SK-N-SH (cell line): ENCODE measurements at regions not wholly inside any gene's neighbourhood (a gene's known extent, or its start where the extent isn't known, plus 50 kb on each side); places are given as distances from the start of the nearest gene placed in this dataset.

Experiments used
- CTCF ChIA-PET: fragments of 300-600, 350-600 bp; formaldehyde crosslinking; extraction: SDS; loops from one replicate; lab custom pipeline; 2021; lab: Yijun Ruan, JAX
- POLR2A ChIA-PET: fragments of 350-600 bp; sonication (Branson Sonifier 250); formaldehyde crosslinking; extraction: SDS; loops from one replicate; lab custom pipeline; 2020; ENCODE audit warnings: antibody characterized with exemption, inconsistent platforms; lab: Yijun Ruan, JAX
- DNase-seq: peaks from one replicate; pipeline ENCODE4 v3.0.0; 2012
- H2AFZ ChIP-seq: fragments of 200-600 bp; sonication (generic); 2 replicates; pipeline ENCODE4 v1.8.1; 2016; ENCODE audit warnings: antibody characterized with exemption, mild to moderate bottlenecking, low read depth
- H3F3A ChIP-seq: fragments of 200-600 bp; sonication (generic); replicated peaks from 2 replicates; pipeline ENCODE3; 2016; ENCODE audit warnings: antibody characterized with exemption, mild to moderate bottlenecking; ENCODE audit not compliant: insufficient read depth
- H3K27ac ChIP-seq, 2 experiments: fragments of 200-500 bp in 1 of 2; fragments of 200-600 bp in 1 of 2; sonication (Bioruptor generic) in 1 of 2; sonication (generic), shearing (Covaris generic) in 1 of 2; 2 replicates each; pipeline versions ENCODE4 v1.5.1 to v1.6.1; 2014 to 2016; ENCODE audit warnings: low read depth in 2 of 2, inconsistent platforms in 1 of 2, low read length in 1 of 2, mild to moderate bottlenecking in 1 of 2, mixed read lengths in 1 of 2
- H3K27me3 ChIP-seq: fragments of 200-600 bp; sonication (generic), shearing (Covaris generic); 2 replicates; pipeline ENCODE4 v1.6.1; 2016; ENCODE audit warnings: mixed run types; ENCODE audit not compliant: insufficient read depth
- H3K36me3 ChIP-seq, 2 experiments: fragments of 200-500 bp in 1 of 2; fragments of 200-600 bp in 1 of 2; sonication (Bioruptor generic) in 1 of 2; sonication (generic) in 1 of 2; replicated peaks in 1 of 2; 2 replicates each; pipeline versions ENCODE3 to v1.5.1; 2014 to 2016; ENCODE audit warnings: low read length in 1 of 2, mild to moderate bottlenecking in 1 of 2; ENCODE audit not compliant: insufficient read depth in 2 of 2, control insufficient read depth in 1 of 2
- H3K4me1 ChIP-seq, 2 experiments: fragments of 200-500 bp in 1 of 2; fragments of 200-600 bp in 1 of 2; sonication (Bioruptor generic) in 1 of 2; sonication (generic), shearing (Covaris generic) in 1 of 2; 2 replicates each; pipeline versions ENCODE4 v1.5.1 to v1.6.1; 2014 to 2016; ENCODE audit warnings: low read depth in 1 of 2, low read length in 1 of 2, mixed run types in 1 of 2; ENCODE audit not compliant: insufficient read depth in 2 of 2, control insufficient read depth in 1 of 2
- H3K4me2 ChIP-seq: fragments of 200-600 bp; sonication (generic), shearing (Covaris generic); 2 replicates; pipeline ENCODE4 v1.6.1; 2017; ENCODE audit warnings: mixed run types
- H3K4me3 ChIP-seq, 2 experiments: fragments of 200-500 bp in 1 of 2; fragments of 200-600 bp in 1 of 2; sonication (Bioruptor generic) in 1 of 2; sonication (generic), shearing (Covaris generic) in 1 of 2; 2 replicates each; pipeline versions ENCODE4 v1.5.1 to v1.8.1; 2014 to 2016; ENCODE audit warnings: low read depth in 2 of 2, inconsistent platforms in 1 of 2, low read length in 1 of 2, mild to moderate bottlenecking in 1 of 2, mixed read lengths in 1 of 2, moderate library complexity in 1 of 2
- H3K79me2 ChIP-seq: fragments of 200-600 bp; sonication (generic); 2 replicates; pipeline ENCODE4 v1.8.1; 2017; ENCODE audit warnings: mild to moderate bottlenecking; ENCODE audit not compliant: insufficient read depth
- H3K9ac ChIP-seq: fragments of 200-600 bp; sonication (generic); 2 replicates; pipeline ENCODE4 v1.6.1; 2017; ENCODE audit warnings: mixed run types
- H3K9me2 ChIP-seq: fragments of 200-600 bp; sonication (generic); 2 replicates; pipeline ENCODE4 v1.6.1; 2017; ENCODE audit warnings: mixed run types
- H3K9me3 ChIP-seq: fragments of 200-600 bp; sonication (generic); 2 replicates; pipeline ENCODE4 v1.6.1; 2017; ENCODE audit warnings: mixed run types, mild to moderate bottlenecking, moderate library complexity
- H4K20me1 ChIP-seq: fragments of 200-600 bp; sonication (generic); 2 replicates; pipeline ENCODE4 v1.6.1; 2017; ENCODE audit warnings: mild to moderate bottlenecking, mixed run types; ENCODE audit not compliant: insufficient read depth
- CHD2 ChIP-seq: fragments of 150-350 bp; IDR thresholded peaks from 2 replicates; pipeline ENCODE4 v1.6.1; 2018; ENCODE audit warnings: low read length; ENCODE audit not compliant: partially characterized antibody
- ELF1 ChIP-seq: IDR thresholded peaks from 2 replicates; pipeline ENCODE4 v1.4.0; 2012
- EP300 ChIP-seq, 2 experiments: IDR thresholded peaks; 2 replicates each; pipeline versions ENCODE4 v1.4.0 to v1.6.1; 2012; ENCODE audit warnings: borderline replicate concordance in 1 of 2, low read depth in 1 of 2, low read length in 1 of 2
- FOXJ3 ChIP-seq: sonication (generic); formaldehyde crosslinking; IDR thresholded peaks from 2 replicates; pipeline ENCODE4 v1.5.1; 2020; ENCODE audit warnings: mild to moderate bottlenecking, missing genetic modification reagents
- FOXM1 ChIP-seq: IDR thresholded peaks from 2 replicates; pipeline ENCODE4 v1.4.0; 2012; ENCODE audit warnings: low read depth, mild to moderate bottlenecking
- GATA2 ChIP-seq: sonication (generic); formaldehyde crosslinking; IDR thresholded peaks from 2 replicates; pipeline ENCODE4 v1.5.0; 2020; ENCODE audit warnings: mild to moderate bottlenecking, missing genetic modification reagents
- MEF2A ChIP-seq: IDR thresholded peaks from 2 replicates; pipeline ENCODE4 v1.4.0; 2012; ENCODE audit warnings: low read depth, borderline replicate concordance
- NRF1 ChIP-seq: IDR thresholded peaks from 2 replicates; pipeline ENCODE4 v1.6.1; 2012; ENCODE audit warnings: low read depth, mild to moderate bottlenecking, low read length
- POLR2AphosphoS5 ChIP-seq: IDR thresholded peaks from 2 replicates; pipeline ENCODE4 v1.6.1; 2012; ENCODE audit warnings: low read depth, low read length
- RAD21 ChIP-seq: IDR thresholded peaks from 2 replicates; pipeline ENCODE4 v1.6.1; 2012; ENCODE audit warnings: mild to moderate bottlenecking, low read length
- RFX5 ChIP-seq: IDR thresholded peaks from 2 replicates; pipeline ENCODE4 v1.6.1; 2012; ENCODE audit warnings: mild to moderate bottlenecking, improper control_type of control experiment, low read length
- RXRA ChIP-seq: IDR thresholded peaks from 2 replicates; pipeline ENCODE4 v1.4.0; 2012; ENCODE audit warnings: low read depth, mild to moderate bottlenecking, borderline replicate concordance
- SIN3A ChIP-seq: IDR thresholded peaks from 2 replicates; pipeline ENCODE4 v1.6.1; 2012; ENCODE audit warnings: low read depth, mild to moderate bottlenecking, low read length, moderate library complexity, borderline replicate concordance
- SMC3 ChIP-seq: IDR thresholded peaks from 2 replicates; pipeline ENCODE4 v1.6.1; 2012; ENCODE audit warnings: low read depth, low read length, improper control_type of control experiment
- TAF1 ChIP-seq: IDR thresholded peaks from 2 replicates; pipeline ENCODE4 v1.6.1; 2012; ENCODE audit warnings: low read depth, mild to moderate bottlenecking, low read length, moderate library complexity, borderline replicate concordance
- TEAD4 ChIP-seq: IDR thresholded peaks from 2 replicates; pipeline ENCODE4 v1.4.0; 2012; ENCODE audit warnings: mild to moderate bottlenecking, borderline replicate concordance; ENCODE audit not compliant: insufficient read depth
- YY1 ChIP-seq: IDR thresholded peaks from 2 replicates; pipeline ENCODE4 v1.4.0; 2012; ENCODE audit warnings: low read depth, mild to moderate bottlenecking
- ZBTB33 ChIP-seq: IDR thresholded peaks from 2 replicates; pipeline ENCODE4 v1.4.0; 2012; ENCODE audit warnings: low read depth, borderline replicate concordance
- WGBS: methylation state at CpG from one replicate; pipeline ENCODE4 v1.1.6; 2017; ENCODE audit warnings: low lambda C conversion rate; 5-methylcytosine and 5-hydroxymethylcytosine counted together
- TF ChIP-seq, protein P1 (sequence below): IDR thresholded peaks from 2 replicates; pipeline ENCODE4; 2012
- TF ChIP-seq, protein P2 (sequence below): IDR thresholded peaks from 2 replicates; pipeline ENCODE4 v1.4.0; 2012; ENCODE audit warnings: low read depth
- TF ChIP-seq, protein P3 (sequence below): IDR thresholded peaks from 2 replicates; pipeline ENCODE4 v1.6.1; 2012; ENCODE audit warnings: mild to moderate bottlenecking, low read depth, low read length, moderate library complexity
- TF ChIP-seq, protein P4 (sequence below): fragments of 150-350 bp; IDR thresholded peaks from 2 replicates; pipeline ENCODE4 v1.6.1; 2017; ENCODE audit warnings: antibody characterized with exemption, low read length, low read depth, borderline replicate concordance

DNA sequence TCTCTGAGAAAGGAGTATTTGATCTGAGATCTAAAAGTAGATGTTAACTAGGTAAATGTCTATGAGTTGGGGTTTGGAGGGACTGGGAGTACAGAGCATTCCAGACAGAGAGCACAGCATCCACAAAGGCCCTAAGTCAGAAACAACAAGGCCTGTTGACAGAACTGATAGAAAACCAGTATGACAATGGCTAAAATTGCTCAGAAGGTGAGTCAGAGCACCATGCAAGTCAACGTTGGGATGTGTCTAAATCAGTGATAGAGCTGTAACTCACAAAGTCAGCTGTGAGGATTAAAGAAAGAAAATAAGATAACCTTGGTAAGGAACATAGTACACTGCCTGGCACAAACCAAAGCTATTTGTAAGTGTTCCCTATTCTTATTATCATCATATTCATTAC is 124.0 kb downstream of the CETN3 start:
- TF ChIP-seq RAD21 = no peak
- TF ChIP-seq RXRA = no peak
- TF ChIP-seq POLR2AphosphoS5 = no peak
- no peak for TF ChIP-seq SMC3
- no peak for TF ChIP-seq RFX5
- no peak for TF ChIP-seq ZBTB33
- no peak for TF ChIP-seq FOXJ3 (CRISPR knock-in tag)
- Histone ChIP-seq H2AFZ (no peak overlapping the region), H3K36me3 (no peaks in the 10 kb centered on the region), H3K27ac (no peak overlapping the region), H3K4me3 (no peak overlapping the region), H3K27me3 (no peaks in the 10 kb centered on the region), H3K9ac (no peak overlapping the region), H3K79me2 (no peaks in the 10 kb centered on the region), H3K4me1 (no peaks in the 10 kb centered on the region; a peak in 1 of 4 replicates), H3F3A (no peaks in the 10 kb centered on the region), H3K9me3 (no peaks in the 10 kb centered on the region), H3K9me2 (no peaks in the 10 kb centered on the region), H4K20me1 (no peaks in the 10 kb centered on the region), H3K4me2 (no peak overlapping the region)
- DNase-seq = no peak
- WGBS = 29% methylated on average over 1 of the region's 1 CpG
- ChIA-PET CTCF (no interaction called here), POLR2A (no interaction called here)

DNA sequence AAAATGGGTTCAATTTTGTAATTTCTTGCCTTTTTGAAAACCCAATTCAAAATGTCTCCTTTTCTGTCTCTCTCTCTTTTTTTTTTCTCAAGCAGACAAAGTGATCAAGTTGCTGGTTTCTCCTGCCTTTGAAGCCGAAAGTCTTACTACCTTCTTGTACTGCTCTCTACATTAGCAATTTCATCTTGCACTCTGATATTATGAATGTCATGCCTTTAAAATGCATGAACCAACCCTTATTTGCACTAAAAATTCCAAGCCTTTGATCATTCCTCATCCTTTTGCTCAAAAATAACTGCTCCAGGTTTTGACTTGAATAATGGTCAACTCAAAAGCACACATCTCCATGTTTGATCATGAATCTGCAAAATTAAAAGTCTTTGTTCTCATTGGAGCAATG is 125.2 kb downstream of the CETN3 start:
- CTCF ChIA-PET = no interaction called here
- Histone ChIP-seq H4K20me1 (no peaks in the 10 kb centered on the region), H3K9ac (no peak overlapping the region), H3K36me3 (no peaks in the 10 kb centered on the region), H3F3A (no peaks in the 10 kb centered on the region), H2AFZ (no peak overlapping the region), H3K27ac (no peak overlapping the region), H3K79me2 (no peaks in the 10 kb centered on the region), H3K27me3 (no peaks in the 10 kb centered on the region), H3K9me2 (no peaks in the 10 kb centered on the region), H3K9me3 (no peaks in the 10 kb centered on the region), H3K4me1 (no peaks in the 10 kb centered on the region), H3K4me3 (no peak overlapping the region), H3K4me2 (no peak overlapping the region)
- TF ChIP-seq CHD2 (no peak), FOXM1 (no peak), RXRA (no peak), TAF1 (no peak), POLR2AphosphoS5 (no peak), MEF2A (no peak), EP300 (IDR thresholded peaks at IDR 0.05; ENCODE audit: borderline replicate concordance in 1 of 2, low read depth in 1 of 2, low read length in 1 of 2) (no peak), GATA2 (CRISPR knock-in tag) (no peak), YY1 (no peak), NRF1 (no peak), TEAD4 (no peak), ELF1 (no peak), SIN3A (no peak)
- TF ChIP-seq, protein P1, sequence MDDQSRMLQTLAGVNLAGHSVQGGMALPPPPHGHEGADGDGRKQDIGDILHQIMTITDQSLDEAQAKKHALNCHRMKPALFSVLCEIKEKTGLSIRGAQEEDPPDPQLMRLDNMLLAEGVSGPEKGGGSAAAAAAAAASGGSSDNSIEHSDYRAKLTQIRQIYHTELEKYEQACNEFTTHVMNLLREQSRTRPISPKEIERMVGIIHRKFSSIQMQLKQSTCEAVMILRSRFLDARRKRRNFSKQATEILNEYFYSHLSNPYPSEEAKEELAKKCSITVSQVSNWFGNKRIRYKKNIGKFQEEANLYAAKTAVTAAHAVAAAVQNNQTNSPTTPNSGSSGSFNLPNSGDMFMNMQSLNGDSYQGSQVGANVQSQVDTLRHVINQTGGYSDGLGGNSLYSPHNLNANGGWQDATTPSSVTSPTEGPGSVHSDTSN = no peak
- TF ChIP-seq, protein P2, sequence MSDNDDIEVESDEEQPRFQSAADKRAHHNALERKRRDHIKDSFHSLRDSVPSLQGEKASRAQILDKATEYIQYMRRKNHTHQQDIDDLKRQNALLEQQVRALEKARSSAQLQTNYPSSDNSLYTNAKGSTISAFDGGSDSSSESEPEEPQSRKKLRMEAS = no peak
- TF ChIP-seq, protein P3, sequence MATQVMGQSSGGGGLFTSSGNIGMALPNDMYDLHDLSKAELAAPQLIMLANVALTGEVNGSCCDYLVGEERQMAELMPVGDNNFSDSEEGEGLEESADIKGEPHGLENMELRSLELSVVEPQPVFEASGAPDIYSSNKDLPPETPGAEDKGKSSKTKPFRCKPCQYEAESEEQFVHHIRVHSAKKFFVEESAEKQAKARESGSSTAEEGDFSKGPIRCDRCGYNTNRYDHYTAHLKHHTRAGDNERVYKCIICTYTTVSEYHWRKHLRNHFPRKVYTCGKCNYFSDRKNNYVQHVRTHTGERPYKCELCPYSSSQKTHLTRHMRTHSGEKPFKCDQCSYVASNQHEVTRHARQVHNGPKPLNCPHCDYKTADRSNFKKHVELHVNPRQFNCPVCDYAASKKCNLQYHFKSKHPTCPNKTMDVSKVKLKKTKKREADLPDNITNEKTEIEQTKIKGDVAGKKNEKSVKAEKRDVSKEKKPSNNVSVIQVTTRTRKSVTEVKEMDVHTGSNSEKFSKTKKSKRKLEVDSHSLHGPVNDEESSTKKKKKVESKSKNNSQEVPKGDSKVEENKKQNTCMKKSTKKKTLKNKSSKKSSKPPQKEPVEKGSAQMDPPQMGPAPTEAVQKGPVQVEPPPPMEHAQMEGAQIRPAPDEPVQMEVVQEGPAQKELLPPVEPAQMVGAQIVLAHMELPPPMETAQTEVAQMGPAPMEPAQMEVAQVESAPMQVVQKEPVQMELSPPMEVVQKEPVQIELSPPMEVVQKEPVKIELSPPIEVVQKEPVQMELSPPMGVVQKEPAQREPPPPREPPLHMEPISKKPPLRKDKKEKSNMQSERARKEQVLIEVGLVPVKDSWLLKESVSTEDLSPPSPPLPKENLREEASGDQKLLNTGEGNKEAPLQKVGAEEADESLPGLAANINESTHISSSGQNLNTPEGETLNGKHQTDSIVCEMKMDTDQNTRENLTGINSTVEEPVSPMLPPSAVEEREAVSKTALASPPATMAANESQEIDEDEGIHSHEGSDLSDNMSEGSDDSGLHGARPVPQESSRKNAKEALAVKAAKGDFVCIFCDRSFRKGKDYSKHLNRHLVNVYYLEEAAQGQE = no peak
- TF ChIP-seq, protein P4, sequence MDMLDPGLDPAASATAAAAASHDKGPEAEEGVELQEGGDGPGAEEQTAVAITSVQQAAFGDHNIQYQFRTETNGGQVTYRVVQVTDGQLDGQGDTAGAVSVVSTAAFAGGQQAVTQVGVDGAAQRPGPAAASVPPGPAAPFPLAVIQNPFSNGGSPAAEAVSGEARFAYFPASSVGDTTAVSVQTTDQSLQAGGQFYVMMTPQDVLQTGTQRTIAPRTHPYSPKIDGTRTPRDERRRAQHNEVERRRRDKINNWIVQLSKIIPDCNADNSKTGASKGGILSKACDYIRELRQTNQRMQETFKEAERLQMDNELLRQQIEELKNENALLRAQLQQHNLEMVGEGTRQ = no peak
- WGBS = 69% methylated on average over 1 of the region's 1 CpG
- DNase-seq = no peak
- POLR2A ChIA-PET = no interaction called here
